ENCODE measurements at regions not wholly inside any gene's neighbourhood (a gene's known extent, or its start where the extent isn't known, plus 50 kb on each side); places are given as distances from the start of the nearest gene placed in this dataset.
A peak's percentile ranks its signal among the peaks of the same experiment; 100 is the strongest.
"Not testable (repeated sequence)": the region's sequence is repeated elsewhere in the genome, so short reads cannot be mapped to it uniquely, and the experiment has no call there.

DNA sequence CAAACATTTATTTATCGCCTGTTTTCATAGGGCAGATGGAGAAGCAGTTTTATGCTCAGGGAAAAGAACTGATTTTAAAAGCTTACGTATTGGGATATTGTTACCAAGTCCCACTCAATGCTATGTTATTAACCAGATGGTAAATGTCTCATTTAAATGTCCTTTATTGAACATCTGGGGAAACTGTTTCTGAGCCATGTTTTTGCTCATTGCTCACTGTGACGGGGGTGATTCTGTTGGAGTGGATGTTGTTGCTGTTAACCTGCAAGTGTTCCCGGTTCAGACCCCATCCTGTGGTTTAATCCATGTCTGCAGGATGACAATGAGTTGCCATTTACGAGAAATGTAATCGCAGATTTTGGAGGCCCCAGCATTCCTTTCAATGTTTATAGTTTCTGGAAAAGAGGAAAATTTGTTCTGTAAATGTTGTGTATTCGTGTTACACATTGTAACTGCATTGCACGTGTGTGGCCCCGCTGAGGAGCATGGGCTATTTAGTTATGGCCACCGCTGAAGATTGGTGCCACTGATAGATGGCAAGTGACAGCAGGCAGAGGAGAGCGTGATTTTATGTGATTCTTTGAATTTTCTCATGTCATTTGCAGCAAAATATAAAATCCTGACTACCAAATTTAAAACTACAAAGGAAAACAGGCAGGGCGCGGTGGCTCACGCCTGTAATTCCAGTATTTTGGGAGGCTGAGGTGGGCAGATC, 174.8 kb upstream of the COPS8 start:
- no peak for DNase-seq

DNA sequence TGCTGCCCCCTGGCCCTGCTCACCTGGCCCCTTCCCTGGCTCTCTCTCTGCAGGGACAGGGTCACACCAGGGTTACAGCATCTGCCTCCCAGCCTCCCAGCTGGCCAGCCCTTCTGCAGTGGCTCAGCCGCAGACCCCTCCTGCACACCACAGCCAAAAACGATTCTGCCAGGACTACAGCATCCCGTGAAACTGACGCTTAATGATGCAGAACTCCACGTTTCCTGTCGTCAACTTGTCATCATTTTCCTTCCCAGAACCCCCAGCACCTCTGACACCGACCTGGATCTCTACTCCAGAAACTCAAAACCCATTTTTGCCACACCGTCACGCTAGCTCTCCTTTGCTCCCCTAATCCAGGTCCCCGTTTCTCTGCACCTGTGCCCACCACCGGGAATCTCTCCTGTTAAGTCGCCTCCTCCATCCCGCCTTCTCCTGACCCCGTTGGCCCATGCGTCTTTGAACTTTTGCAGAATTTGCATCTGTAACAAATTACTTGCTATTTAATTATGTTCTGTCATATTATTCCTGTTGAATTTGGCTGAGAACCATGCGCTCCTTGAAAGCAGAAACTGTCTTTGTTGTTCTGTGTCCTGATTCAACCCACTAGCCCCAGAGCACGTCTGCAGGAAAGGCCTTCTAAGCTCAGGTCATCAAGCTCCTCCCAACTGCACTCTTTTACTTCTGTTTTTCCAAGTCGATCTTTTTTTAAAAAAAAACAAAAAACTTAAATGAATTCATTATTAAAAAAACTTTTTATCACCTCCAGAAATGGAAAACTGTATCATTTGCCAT, 173.2 kb upstream of the COPS8 start:
- no peak for DNase-seq

DNA sequence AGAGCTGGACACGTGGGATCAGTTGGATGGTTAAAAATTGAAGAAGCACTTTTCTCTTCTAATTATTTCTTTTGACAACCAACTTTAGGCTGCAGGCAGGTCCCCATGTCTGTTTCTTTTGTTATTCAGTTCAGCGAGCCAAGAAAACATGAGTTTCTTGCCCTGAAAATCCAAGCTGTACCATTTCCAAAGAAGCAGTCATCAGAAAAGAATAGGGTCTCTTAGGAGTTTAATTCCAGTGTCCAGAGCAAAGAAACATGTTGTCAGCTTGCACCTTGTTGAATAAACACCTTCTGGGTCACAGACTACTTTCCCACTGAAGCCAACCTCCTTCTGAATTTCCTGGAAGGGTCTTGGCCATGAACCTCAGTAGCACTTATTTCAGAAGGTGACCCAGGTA, 170.5 kb upstream of the COPS8 start:
- DNase-seq: no peak

DNA sequence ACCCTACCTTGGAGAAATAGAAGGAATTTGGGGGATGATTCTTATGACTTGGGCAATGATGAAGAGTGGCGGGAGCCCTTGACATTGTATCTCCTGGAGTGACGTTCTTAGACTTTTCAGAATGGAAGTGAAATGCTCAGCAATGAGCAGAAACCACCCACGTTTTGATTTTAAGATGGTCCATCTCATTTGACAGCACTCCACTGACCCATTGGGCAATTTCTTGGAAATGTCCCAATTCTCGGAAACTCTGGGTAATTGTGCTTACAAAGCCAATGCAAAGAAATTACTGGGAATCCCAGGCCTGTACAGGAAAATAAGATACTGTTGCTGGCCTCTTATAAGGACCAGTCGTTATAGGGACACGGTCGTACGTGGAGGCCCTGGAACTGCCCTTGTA, 170.0 kb upstream of the COPS8 start:
- DNase-seq: no peak

- peak; percentile 75 for DNase-seq
Observed at GRCh38 chr2:236916181-236916580, 169.5 kb upstream of the COPS8 start.

- DNase-seq: no peak
Observed at GRCh38 chr2:236916651-236917050, 169.0 kb upstream of the COPS8 start.

- DNase-seq: no peak
Observed at GRCh38 chr2:236917164-236917563, 168.5 kb upstream of the COPS8 start.

DNA sequence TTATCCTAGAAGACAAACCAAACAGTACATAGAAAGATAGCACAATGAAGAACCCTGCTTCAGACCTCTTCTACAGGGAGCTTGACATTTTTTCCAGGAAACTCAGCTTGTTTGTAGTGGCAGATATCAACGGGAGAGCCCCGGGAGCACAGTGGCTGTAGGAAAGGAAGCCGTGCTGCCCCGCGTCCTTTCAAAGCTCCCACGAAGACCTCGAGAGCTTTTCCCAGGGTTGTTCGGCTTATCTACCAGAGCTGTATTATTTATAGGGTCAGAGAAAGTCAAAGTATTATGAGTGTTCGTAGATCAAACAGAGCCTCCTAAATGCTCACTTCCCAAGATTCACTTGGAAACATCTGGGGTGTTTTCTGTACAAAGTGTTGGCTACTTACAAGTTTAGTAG, 167.1 kb upstream of the COPS8 start:
- DNase-seq: no peak

- DNase-seq: no peak
Observed at GRCh38 chr2:236919209-236919608, 166.5 kb upstream of the COPS8 start.

DNA sequence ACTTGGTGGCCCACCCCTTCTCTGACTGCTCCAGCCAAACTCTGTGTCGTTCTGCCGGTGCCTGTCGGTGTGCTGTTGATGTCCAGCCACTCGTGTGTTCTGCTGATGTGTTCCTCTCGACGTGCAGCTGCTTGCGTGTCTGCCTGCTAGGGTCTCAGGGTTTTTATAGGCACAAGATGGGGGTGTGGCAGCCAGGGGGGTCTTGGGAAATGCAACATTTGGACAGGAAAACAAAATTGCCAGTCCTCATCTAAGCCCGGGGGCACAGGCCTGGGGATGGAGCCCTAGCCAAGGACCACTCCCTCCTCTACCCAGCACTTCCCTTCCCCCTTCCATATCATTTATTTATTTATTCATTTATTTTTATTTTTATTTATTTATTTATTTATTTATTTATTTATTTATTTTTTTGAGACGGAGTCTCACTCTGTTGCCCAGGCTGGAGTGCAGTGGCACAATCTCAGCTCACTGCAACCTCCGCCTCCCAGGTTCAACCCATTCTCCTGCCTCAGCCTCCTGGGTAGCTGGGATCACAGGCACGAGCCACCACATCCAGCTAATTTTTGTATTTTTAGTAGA, 165.8 kb upstream of the COPS8 start:
- not testable (repeated sequence) for DNase-seq

GRCh38 chr2:236922061-236922460, 163.6 kb upstream of the COPS8 start:
- DNase-seq: no peak

- peak; percentile 14 for DNase-seq
Observed at GRCh38 chr2:236928380-236929037, 157.2 kb upstream of the COPS8 start.

DNA sequence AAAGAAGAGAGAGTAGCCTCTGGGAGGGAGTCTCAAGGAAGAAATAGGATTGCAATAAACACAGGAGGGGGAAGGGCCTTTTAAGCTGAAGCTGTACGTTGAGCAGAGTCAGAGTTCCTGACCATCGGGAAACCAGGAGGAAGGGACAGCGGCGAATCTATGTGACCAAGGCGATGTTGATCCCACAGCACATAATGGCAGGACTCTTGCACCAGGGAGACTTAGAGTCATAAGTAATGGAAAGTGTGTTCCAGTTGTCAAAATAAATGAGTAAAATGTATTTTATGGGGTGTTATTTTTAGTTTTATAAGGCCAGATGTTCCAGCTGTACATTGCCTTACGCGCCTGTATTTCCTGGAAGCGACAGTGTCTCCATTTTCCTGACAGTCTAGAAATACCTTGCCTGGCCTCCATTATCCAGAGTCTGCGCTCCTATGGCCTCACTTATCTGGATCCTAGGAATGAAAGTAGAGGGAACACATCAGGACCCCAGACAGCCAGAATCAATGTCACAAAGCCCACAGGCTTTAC, 152.8 kb upstream of the COPS8 start:
- no peak for DNase-seq

DNA sequence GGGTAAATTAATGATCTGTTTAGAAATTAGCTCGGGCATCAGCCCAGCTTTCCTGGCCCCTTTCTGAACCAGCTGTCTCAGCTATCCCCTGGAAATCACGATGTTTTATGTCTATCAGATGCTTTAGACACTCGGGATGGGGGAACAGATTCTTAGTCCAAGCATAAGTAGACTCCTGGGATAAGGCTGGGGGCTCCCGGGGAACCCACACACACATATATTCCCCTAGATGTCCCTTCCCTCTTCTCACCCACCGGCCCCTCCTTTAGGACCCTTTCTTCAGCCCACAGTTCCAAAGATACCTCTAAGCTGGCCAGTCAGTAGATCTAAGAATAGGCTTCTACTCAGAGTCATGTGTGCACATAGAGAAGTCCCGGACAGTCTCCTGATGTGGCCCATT, 151.5 kb upstream of the COPS8 start:
- no peak for DNase-seq

DNA sequence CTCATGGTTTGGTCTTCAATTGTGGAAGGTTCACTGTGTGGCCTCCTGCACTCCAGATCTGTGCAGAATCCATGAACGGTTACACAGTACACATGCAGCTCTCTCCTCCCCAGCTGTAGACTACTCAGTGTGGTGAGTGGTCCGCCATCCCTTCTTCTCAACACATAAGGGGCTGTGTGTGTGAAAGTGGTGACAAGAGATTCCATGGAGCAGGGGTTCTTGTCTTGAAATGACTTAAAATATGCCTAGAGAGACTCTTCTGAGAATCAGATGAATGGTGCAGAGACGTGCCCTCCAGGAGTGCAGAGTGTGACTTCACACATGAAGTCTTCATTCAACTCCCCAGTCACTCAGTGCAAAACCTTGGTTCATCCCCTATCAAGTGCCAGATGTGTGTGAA, 151.0 kb upstream of the COPS8 start:
- no peak for DNase-seq

DNA sequence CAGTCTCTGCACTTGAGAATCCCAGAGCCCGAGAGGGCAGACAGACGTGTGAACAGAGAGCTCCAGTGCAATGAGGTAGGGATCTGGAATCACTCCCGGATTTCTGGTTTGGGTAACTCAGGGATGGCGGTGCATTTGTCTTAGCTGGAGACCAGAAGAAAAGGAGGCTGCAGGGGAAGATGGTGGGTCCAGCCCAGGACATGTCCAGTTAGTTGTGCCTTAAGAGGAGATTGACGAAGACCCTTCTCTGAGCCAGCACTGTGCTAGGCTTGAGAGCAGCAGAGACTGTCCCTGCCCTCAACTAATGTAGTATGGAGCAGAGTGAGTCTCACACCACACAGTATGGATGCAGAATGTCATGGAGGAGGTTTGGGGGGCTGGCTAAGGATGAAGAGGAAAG, 150.6 kb upstream of the COPS8 start:
- no peak for DNase-seq

GRCh38 chr2:236935631-236936445, 149.9 kb upstream of the COPS8 start:
- no peak for DNase-seq

- no peak for DNase-seq
Observed at GRCh38 chr2:236936446-236936940, 149.2 kb upstream of the COPS8 start.

- DNase-seq: no peak
Observed at GRCh38 chr2:236938126-236938525, 147.6 kb upstream of the COPS8 start.

- no peak for DNase-seq
Observed at GRCh38 chr2:236939271-236939670, 146.4 kb upstream of the COPS8 start.

GRCh38 chr2:236939721-236940231, 145.9 kb upstream of the COPS8 start:
- peak; percentile 8 for DNase-seq

GRCh38 chr2:236940497-236940896, 145.2 kb upstream of the COPS8 start:
- DNase-seq: no peak
